ENCODE measurements at regions not wholly inside any gene's neighbourhood (a gene's known extent, or its start where the extent isn't known, plus 50 kb on each side); places are given as distances from the start of the nearest gene placed in this dataset.

- no peak for DNase-seq
Observed at GRCh38 chr2:111704246-111704645, 179.7 kb downstream of the ANAPC1 start.

- DNase-seq = no peak
Observed at GRCh38 chr2:111705239-111705638, 178.8 kb downstream of the ANAPC1 start.

- DNase-seq = peak; percentile 8
Observed at GRCh38 chr2:111705711-111706336, 178.2 kb downstream of the ANAPC1 start.

GRCh38 chr2:111706481-111707001, 177.5 kb downstream of the ANAPC1 start:
- DNase-seq = no peak

- no peak for DNase-seq
Observed at GRCh38 chr2:111707700-111708099, 176.3 kb downstream of the ANAPC1 start.

GRCh38 chr2:111708476-111709180, 175.4 kb downstream of the ANAPC1 start:
- no peak for DNase-seq

GRCh38 chr2:111709321-111709720, 174.7 kb downstream of the ANAPC1 start:
- DNase-seq = no peak

GRCh38 chr2:111710085-111710484, 173.9 kb downstream of the ANAPC1 start:
- no peak for DNase-seq

GRCh38 chr2:111710613-111711012, 173.4 kb downstream of the ANAPC1 start:
- no peak for DNase-seq

GRCh38 chr2:111711270-111711669, 172.7 kb downstream of the ANAPC1 start:
- no peak for DNase-seq

GRCh38 chr2:111712361-111712760, 171.6 kb downstream of the ANAPC1 start:
- DNase-seq = no peak

- no peak for DNase-seq
Observed at GRCh38 chr2:111712940-111713515, 171.0 kb downstream of the ANAPC1 start.

GRCh38 chr2:111715987-111716904, 167.7 kb downstream of the ANAPC1 start:
- no peak for DNase-seq

GRCh38 chr2:111716905-111717775, 166.9 kb downstream of the ANAPC1 start:
- no peak for DNase-seq

Data from KG1 (cell line).